ENCODE measurements at regions not wholly inside any gene's neighbourhood (a gene's known extent, or its start where the extent isn't known, plus 50 kb on each side); places are given as distances from the start of the nearest gene placed in this dataset.

DNA sequence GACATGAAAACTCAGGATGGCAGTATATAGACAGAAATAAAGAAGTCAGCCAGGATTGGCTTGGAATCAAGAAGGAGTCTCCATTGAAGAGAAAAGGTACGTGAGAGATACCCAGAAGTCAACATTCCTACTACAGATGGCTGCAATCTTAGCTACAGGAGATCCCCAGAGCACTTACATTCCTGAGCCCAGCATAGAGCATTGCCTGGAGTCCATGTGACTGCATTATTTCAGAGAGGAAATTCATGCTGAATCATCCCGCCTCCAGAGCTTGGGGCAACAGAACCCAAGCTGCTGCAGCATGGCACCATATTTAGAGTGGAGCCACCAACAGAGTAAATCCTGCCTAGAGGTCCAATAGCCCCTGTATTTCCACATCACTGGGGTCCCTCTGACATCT is 125.0 kb upstream of the GRIK2 start:
- TF ChIP-seq, protein P1, sequence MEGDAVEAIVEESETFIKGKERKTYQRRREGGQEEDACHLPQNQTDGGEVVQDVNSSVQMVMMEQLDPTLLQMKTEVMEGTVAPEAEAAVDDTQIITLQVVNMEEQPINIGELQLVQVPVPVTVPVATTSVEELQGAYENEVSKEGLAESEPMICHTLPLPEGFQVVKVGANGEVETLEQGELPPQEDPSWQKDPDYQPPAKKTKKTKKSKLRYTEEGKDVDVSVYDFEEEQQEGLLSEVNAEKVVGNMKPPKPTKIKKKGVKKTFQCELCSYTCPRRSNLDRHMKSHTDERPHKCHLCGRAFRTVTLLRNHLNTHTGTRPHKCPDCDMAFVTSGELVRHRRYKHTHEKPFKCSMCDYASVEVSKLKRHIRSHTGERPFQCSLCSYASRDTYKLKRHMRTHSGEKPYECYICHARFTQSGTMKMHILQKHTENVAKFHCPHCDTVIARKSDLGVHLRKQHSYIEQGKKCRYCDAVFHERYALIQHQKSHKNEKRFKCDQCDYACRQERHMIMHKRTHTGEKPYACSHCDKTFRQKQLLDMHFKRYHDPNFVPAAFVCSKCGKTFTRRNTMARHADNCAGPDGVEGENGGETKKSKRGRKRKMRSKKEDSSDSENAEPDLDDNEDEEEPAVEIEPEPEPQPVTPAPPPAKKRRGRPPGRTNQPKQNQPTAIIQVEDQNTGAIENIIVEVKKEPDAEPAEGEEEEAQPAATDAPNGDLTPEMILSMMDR (IDR thresholded peaks at IDR 0.05), result no peak
- no peak for TF ChIP-seq POLR2A (IDR thresholded peaks at IDR 0.05)

Data from right lobe of liver (tissue), 4 donors.